ENCODE measurements at regions not wholly inside any gene's neighbourhood (a gene's known extent, or its start where the extent isn't known, plus 50 kb on each side); places are given as distances from the start of the nearest gene placed in this dataset.

DNA sequence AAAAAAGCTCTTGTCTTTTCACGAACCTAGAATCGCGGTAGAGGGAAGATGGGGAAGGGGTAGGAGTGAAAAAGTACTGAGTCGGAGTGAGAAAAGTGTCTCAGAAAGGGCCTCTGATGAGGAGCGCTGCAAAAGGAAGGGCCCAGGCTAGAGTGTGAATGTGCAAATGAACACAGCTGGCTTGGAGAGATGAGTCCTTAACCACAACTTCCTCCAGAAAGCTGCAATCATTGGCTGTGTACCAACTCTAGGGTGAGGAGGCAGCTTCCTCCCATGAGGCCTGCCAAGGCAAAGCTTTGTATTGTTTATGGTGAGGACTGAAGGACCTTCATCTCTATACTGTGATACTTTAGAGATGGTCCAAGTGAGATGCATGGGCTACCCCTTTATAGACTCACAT, 566.9 kb upstream of the ANO5 start:
- peak; percentile 40 for DNase-seq (ENCODE audit: low read depth)
- H3K4me3 ChIP-seq (ENCODE audit: low read depth, low read length), result no peak overlapping the region
- TF ChIP-seq, protein P1, sequence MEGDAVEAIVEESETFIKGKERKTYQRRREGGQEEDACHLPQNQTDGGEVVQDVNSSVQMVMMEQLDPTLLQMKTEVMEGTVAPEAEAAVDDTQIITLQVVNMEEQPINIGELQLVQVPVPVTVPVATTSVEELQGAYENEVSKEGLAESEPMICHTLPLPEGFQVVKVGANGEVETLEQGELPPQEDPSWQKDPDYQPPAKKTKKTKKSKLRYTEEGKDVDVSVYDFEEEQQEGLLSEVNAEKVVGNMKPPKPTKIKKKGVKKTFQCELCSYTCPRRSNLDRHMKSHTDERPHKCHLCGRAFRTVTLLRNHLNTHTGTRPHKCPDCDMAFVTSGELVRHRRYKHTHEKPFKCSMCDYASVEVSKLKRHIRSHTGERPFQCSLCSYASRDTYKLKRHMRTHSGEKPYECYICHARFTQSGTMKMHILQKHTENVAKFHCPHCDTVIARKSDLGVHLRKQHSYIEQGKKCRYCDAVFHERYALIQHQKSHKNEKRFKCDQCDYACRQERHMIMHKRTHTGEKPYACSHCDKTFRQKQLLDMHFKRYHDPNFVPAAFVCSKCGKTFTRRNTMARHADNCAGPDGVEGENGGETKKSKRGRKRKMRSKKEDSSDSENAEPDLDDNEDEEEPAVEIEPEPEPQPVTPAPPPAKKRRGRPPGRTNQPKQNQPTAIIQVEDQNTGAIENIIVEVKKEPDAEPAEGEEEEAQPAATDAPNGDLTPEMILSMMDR (IDR thresholded peaks at IDR 0.05; ENCODE audit: low read depth, low read length, missing control alignments), result no peak
- in situ Hi-C loops (cut with HindIII; ENCODE audit: low sequenced_read_pairs), result no loop called here

DNA sequence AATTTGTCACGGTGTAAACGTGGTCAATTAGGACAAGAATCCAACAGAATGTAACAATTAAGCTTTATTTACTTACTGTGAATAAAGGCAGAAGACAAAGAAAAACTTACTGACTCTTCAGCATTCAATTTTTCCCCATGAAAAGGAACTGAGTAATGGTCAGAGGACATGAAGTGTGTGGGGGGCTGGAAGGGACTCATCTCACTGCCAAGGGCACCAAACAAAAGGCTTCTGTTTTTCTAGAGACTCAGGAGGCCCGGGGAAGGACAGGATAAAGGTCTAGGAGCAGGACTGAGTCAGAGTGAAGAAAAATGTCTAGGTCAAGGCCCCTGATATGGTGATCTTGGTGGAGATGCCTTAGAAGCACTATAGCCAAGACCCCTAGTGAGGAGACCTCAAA, 564.2 kb upstream of the ANO5 start:
- TF ChIP-seq, protein P1 (IDR thresholded peaks at IDR 0.05; ENCODE audit: low read depth, low read length, missing control alignments), result no peak
- in situ Hi-C loops (cut with HindIII; ENCODE audit: low sequenced_read_pairs), result no loop called here
- DNase-seq (ENCODE audit: low read depth), result no peak
- H3K4me3 ChIP-seq (ENCODE audit: low read depth, low read length), result no peak overlapping the region

DNA sequence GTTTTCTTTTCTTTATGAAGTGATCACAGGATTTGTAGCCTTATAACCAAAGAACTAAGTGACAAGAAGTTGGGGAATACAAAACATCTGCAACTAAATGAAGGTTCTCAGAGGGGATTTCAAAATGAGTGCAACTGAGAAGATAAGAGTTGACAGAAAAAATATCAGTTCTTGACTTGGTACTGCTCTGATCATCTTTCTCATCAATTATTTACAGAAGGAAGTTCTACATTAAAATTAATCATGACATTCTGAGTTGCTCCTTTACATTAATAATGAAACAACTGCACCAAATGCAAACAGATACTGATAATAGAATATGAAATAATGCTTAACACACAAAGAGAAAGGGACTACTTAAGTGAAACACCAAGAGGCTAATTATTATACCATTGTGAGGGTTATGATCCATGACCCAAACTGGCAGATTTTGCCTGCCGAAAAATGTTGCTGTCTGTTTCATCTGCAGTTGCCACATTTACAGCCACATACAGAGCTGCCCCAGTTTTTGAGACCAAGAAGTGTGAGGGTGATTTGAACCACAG, 561.9 kb upstream of the ANO5 start:
- TF ChIP-seq, protein P1 (IDR thresholded peaks at IDR 0.05; ENCODE audit: low read depth, low read length, missing control alignments), result no peak
- H3K4me3 ChIP-seq (ENCODE audit: low read depth, low read length), result no peak overlapping the region
- in situ Hi-C loops (cut with HindIII; ENCODE audit: low sequenced_read_pairs), result no loop called here
- DNase-seq (ENCODE audit: low read depth), result no peak

- no peak overlapping the region for H3K4me3 ChIP-seq (ENCODE audit: low read depth, low read length)
- no peak for DNase-seq (ENCODE audit: low read depth)
- TF ChIP-seq, protein P1 (IDR thresholded peaks at IDR 0.05; ENCODE audit: low read depth, low read length, missing control alignments), result no peak
- in situ Hi-C loops (cut with HindIII; ENCODE audit: low sequenced_read_pairs), result no loop called here
Measured at GRCh38 chr11:21631991-21632390, 560.9 kb upstream of the ANO5 start.

DNA sequence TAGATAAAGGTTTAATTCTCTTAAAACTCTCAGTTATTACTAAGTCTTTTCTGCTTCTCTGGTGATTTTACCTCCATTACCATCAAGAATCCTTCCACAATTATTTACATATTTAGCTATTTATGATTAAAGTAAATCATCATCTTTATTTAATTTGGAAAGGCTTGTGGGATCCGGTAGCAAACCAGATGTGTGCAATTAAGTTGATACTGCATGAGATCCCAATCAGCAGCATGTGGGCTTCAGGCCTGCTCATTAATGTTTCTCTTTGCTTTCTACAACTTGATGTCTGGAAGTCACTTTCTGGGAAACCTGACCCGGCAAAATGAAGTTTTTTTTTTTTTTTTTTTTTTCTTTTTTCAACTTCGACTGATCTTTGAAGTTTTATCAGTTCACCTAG, 558.4 kb upstream of the ANO5 start:
- in situ Hi-C loops (cut with HindIII; ENCODE audit: low sequenced_read_pairs), result no loop called here
- DNase-seq (ENCODE audit: low read depth), result no peak
- H3K4me3 ChIP-seq (ENCODE audit: low read depth, low read length), result no peak overlapping the region
- TF ChIP-seq, protein P1 (IDR thresholded peaks at IDR 0.05; ENCODE audit: low read depth, low read length, missing control alignments), result no peak

DNA sequence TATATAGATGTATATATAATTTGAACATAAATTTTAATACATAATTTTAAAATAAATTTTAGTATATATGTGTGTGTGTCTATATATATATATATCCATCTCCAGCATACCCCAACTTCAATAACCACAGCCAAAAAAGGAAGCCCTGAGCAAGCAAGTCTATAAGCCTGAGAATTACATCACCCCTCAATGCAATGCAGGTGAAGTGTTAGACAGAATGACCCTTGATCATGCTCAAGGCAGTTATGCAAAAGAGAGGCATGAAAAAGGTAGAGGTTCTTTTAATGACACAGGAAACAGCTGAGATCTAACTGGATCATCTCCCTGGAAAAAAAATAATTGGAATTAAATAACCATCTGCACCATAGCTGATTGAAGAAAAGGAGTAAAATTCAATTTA, 557.9 kb upstream of the ANO5 start:
- no peak overlapping the region for H3K4me3 ChIP-seq (ENCODE audit: low read depth, low read length)
- in situ Hi-C loops (cut with HindIII; ENCODE audit: low sequenced_read_pairs), result no loop called here
- DNase-seq (ENCODE audit: low read depth), result no peak
- TF ChIP-seq, protein P1 (IDR thresholded peaks at IDR 0.05; ENCODE audit: low read depth, low read length, missing control alignments), result no peak

Measured in astrocyte of the cerebellum (primary cell).